HCT116 (cell line): ENCODE measurements at regions not wholly inside any gene's neighbourhood (a gene's known extent, or its start where the extent isn't known, plus 50 kb on each side); places are given as distances from the start of the nearest gene placed in this dataset.

Source experiments
- ATAC-seq: fragments of 200-7000 bp; cut with Tn5 transposase; 2 replicates; pipeline ENCODE4 v1.9.1; 2020; ENCODE audit warnings: mild to moderate bottlenecking, moderate library complexity
- BruUV-seq: library from RNA; stranded (reverse); fragments of 400-500 nt; replicated peaks from 2 replicates; lab custom pipeline; 2021; lab: Mats Ljungman, UMichigan
- CTCF ChIA-PET: fragments of 300-600 bp; sonication (Branson Sonifier 250); formaldehyde crosslinking; loops from one replicate; lab custom pipeline; 2021; ENCODE audit warnings: antibody characterized with exemption; lab: Charles Lee
- POLR2A ChIA-PET: fragments of 300-600, 350-600 bp; sonication (Branson Sonifier 250); formaldehyde crosslinking; loops from one replicate; lab custom pipeline; 2021; ENCODE audit warnings: antibody characterized with exemption; lab: Charles Lee
- RAD21 ChIA-PET, 2 experiments: fragments of 300-600 bp; sonication (Branson Sonifier 250); formaldehyde crosslinking; loops; one replicate each; lab custom pipeline; 2023; ENCODE audit warnings: low total read pairs in 2 of 2; ENCODE audit not compliant: uncharacterized antibody in 2 of 2, unreplicated experiment in 2 of 2, low non-redundant PET in 1 of 2; lab: Charles Lee
- DNase-seq: peaks from one replicate; pipeline ENCODE4 v3.0.0-alpha.2; 2010; ENCODE audit warnings: low read depth, low spot score
- H2AFZ ChIP-seq: fragments of 200-600 bp; shearing (Covaris generic), sonication (generic); 2 replicates; pipeline ENCODE4 v1.6.1; 2017; ENCODE audit warnings: low read depth, mixed run types, mixed read lengths, antibody characterized with exemption, low read length; ENCODE audit not compliant: poor library complexity, severe bottlenecking
- H3K27ac ChIP-seq: 2 replicates; pipeline ENCODE4 v1.5.1; 2012; ENCODE audit warnings: low read depth, low read length
- H3K27me3 ChIP-seq: fragments of 200-600 bp; sonication (generic); 2 replicates; pipeline ENCODE4 v1.6.1; 2016; ENCODE audit warnings: mixed run types, low read length, mixed read lengths; ENCODE audit not compliant: insufficient read depth
- H3K36me3 ChIP-seq, 2 experiments: fragments of 200-500 bp in 1 of 2; fragments of 200-600 bp in 1 of 2; sonication (Bioruptor generic) in 1 of 2; sonication (generic) in 1 of 2; 2 replicates each; pipeline versions ENCODE4 v1.5.1 to v1.6.1; 2014 to 2016; ENCODE audit warnings: low read length in 2 of 2, inconsistent platforms in 1 of 2, mixed read lengths in 1 of 2, mixed run types in 1 of 2; ENCODE audit not compliant: insufficient read depth in 2 of 2, control insufficient read depth in 1 of 2
- H3K4me1 ChIP-seq, 2 experiments: fragments of 200-600 bp in 1 of 2; sonication (generic) in 1 of 2; 2 replicates each; pipeline versions ENCODE4 v1.5.1 to v1.6.1; 2012 to 2017; ENCODE audit warnings: low read length in 2 of 2, inconsistent platforms in 1 of 2, mild to moderate bottlenecking in 1 of 2, mixed read lengths in 1 of 2, mixed run types in 1 of 2, moderate library complexity in 1 of 2; ENCODE audit not compliant: insufficient read depth in 2 of 2, control insufficient read depth in 1 of 2
- H3K4me2 ChIP-seq: fragments of 200-600 bp; sonication (generic); 2 replicates; pipeline ENCODE4 v1.6.1; 2017; ENCODE audit warnings: mixed run types, low read length, mixed read lengths
- H3K4me3 ChIP-seq, 2 experiments: fragments of 200-600 bp in 1 of 2; sonication (generic) in 1 of 2; replicated peaks in 1 of 2; 2 replicates each; pipeline ENCODE4 v1.5.1; 2011 to 2016; ENCODE audit warnings: low read length in 2 of 2, control low read depth in 1 of 2, low read depth in 1 of 2, mild to moderate bottlenecking in 1 of 2, mixed read lengths in 1 of 2, mixed run types in 1 of 2
- H3K79me2 ChIP-seq: fragments of 200-600 bp; sonication (generic); 2 replicates; pipeline ENCODE4 v1.6.1; 2017; ENCODE audit warnings: mild to moderate bottlenecking, mixed run types, low read length, moderate library complexity, mixed read lengths; ENCODE audit not compliant: insufficient read depth
- H3K9ac ChIP-seq: fragments of 200-600 bp; sonication (generic); 2 replicates; pipeline ENCODE4 v1.6.1; 2016; ENCODE audit warnings: low read length, mixed read lengths
- H3K9me2 ChIP-seq: fragments of 200-600 bp; sonication (generic), shearing (Covaris generic); 2 replicates; pipeline ENCODE4 v1.6.1; 2017; ENCODE audit warnings: mixed run types, mild to moderate bottlenecking, moderate library complexity; ENCODE audit not compliant: insufficient read depth
- H3K9me3 ChIP-seq, 2 experiments: fragments of 200-500 bp in 1 of 2; fragments of 200-600 bp in 1 of 2; sonication (Bioruptor generic) in 1 of 2; sonication (generic) in 1 of 2; 2 replicates each; pipeline ENCODE4 v1.6.1; 2014 to 2017; ENCODE audit warnings: low read length in 2 of 2, mixed read lengths in 2 of 2, inconsistent platforms in 1 of 2, low read depth in 1 of 2, mild to moderate bottlenecking in 1 of 2, mixed run types in 1 of 2, moderate library complexity in 1 of 2; ENCODE audit not compliant: control insufficient read depth in 1 of 2, insufficient read depth in 1 of 2
- H4K20me1 ChIP-seq: fragments of 200-600 bp; sonication (generic), shearing (Covaris generic); 2 replicates; pipeline ENCODE4 v1.6.1; 2017; ENCODE audit warnings: mixed run types, mild to moderate bottlenecking, moderate library complexity; ENCODE audit not compliant: insufficient read depth
- CBX3 ChIP-seq: IDR thresholded peaks from 2 replicates; pipeline ENCODE4 v1.6.1; 2012; ENCODE audit warnings: low read depth
- CEBPB ChIP-seq: IDR thresholded peaks from 2 replicates; pipeline ENCODE4 v1.6.1; 2012; ENCODE audit warnings: low read depth
- EGR1 ChIP-seq: IDR thresholded peaks from 2 replicates; pipeline ENCODE4 v1.6.1; 2012; ENCODE audit warnings: low read depth
- ELF1 ChIP-seq: IDR thresholded peaks from 2 replicates; pipeline ENCODE4 v1.6.1; 2012; ENCODE audit warnings: low read depth, borderline replicate concordance
- EZH2 ChIP-seq: fragments of 200-600 bp; sonication (generic); IDR thresholded peaks from 2 replicates; pipeline ENCODE4 v1.6.1; 2017; ENCODE audit warnings: antibody characterized with exemption, mixed run types
- EZH2phosphoT487 ChIP-seq: fragments of 200-600 bp; IDR thresholded peaks from 2 replicates; pipeline ENCODE4 v1.6.1; 2018; ENCODE audit warnings: antibody characterized with exemption, borderline replicate concordance
- FOSL1 ChIP-seq: IDR thresholded peaks from 2 replicates; pipeline ENCODE4 v1.6.1; 2012; ENCODE audit warnings: low read depth
- JUND ChIP-seq: IDR thresholded peaks from 2 replicates; pipeline ENCODE4 v1.6.1; 2012
- POLR2A ChIP-seq: IDR thresholded peaks from 2 replicates; pipeline ENCODE4 v1.7.0; 2011; ENCODE audit warnings: borderline replicate concordance; ENCODE audit not compliant: insufficient read depth, insufficient read length; ENCODE audit errors: extremely low read depth
- POLR2AphosphoS5 ChIP-seq: IDR thresholded peaks from 2 replicates; pipeline ENCODE4 v1.6.1; 2011; ENCODE audit warnings: mild to moderate bottlenecking, low read depth, low read length, moderate library complexity
- SP1 ChIP-seq: IDR thresholded peaks from 2 replicates; pipeline ENCODE4 v1.6.1; 2012; ENCODE audit warnings: low read depth
- SRF ChIP-seq: IDR thresholded peaks from 2 replicates; pipeline ENCODE4 v1.6.1; 2012; ENCODE audit warnings: low read depth
- TCF7L2 ChIP-seq: IDR thresholded peaks from 2 replicates; pipeline ENCODE4 v1.7.0; 2011; ENCODE audit warnings: borderline replicate concordance, inconsistent platforms; ENCODE audit not compliant: insufficient read depth, insufficient read length; ENCODE audit errors: extremely low read depth
- YY1 ChIP-seq: IDR thresholded peaks from 2 replicates; pipeline ENCODE4 v1.6.1; 2011; ENCODE audit warnings: low read length, low read depth, moderate library complexity, mild to moderate bottlenecking; ENCODE audit not compliant: insufficient replicate concordance; ENCODE audit errors: extremely low read depth
- ZFX ChIP-seq: fragments of 450-650 bp; IDR thresholded peaks from 2 replicates; pipeline ENCODE4 v1.6.1; 2017
- intact Hi-C: fragments of 100-400 bp; cut with micrococcal nuclease; formaldehyde crosslinking; loops from 2 replicates; pipeline ENCODE4 v1.10.0; 2022
- TF ChIP-seq, protein P1 (sequence below): IDR thresholded peaks from 2 replicates; pipeline ENCODE4 v1.6.1; 2011; ENCODE audit warnings: mild to moderate bottlenecking, low read length, moderate library complexity; ENCODE audit not compliant: insufficient replicate concordance; ENCODE audit errors: extremely low read depth
- TF ChIP-seq, protein P2 (sequence below), 3 experiments: fragments of 200-600 bp in 1 of 3; sonication (generic) in 1 of 3; IDR thresholded peaks in 2 of 3; conservative IDR thresholded peaks in 1 of 3; 2 replicates each; pipeline ENCODE4 v1.5.1; 2012 to 2017; ENCODE audit warnings: low read depth in 2 of 3, low read length in 2 of 3, antibody characterized with exemption in 1 of 3, borderline replicate concordance in 1 of 3, control low read depth in 1 of 3, mild to moderate bottlenecking in 1 of 3, mixed read lengths in 1 of 3, mixed run types in 1 of 3, moderate library complexity in 1 of 3; ENCODE audit not compliant: insufficient read depth in 1 of 3

GRCh38 chr13:58574791-58575190, 943.2 kb downstream of the PCDH17 start:
- no TSS peak for BruUV-seq
- Histone ChIP-seq H3K79me2 (no peaks in the 10 kb centered on the region), H3K4me3 (no peak overlapping the region), H2AFZ (no peak overlapping the region), H3K4me2 (no peak overlapping the region), H3K4me1 (no peaks in the 10 kb centered on the region), H4K20me1 (no peaks in the 10 kb centered on the region), H3K9ac (no peak overlapping the region), H3K27me3 (no peaks in the 10 kb centered on the region), H3K9me3 (peaks cover 18 to 24% of the 10 kb centered on the region in 2 experiments; a peak in 2 of 4 replicates), H3K36me3 (no peaks in the 10 kb centered on the region), H3K9me2 (no peaks in the 10 kb centered on the region)
- ChIA-PET CTCF (no interaction called here), RAD21 (no interaction called here)
- ATAC-seq (no peak), DNase-seq (no peak)
- intact Hi-C loops = no loop called here
- no peak for TF ChIP-seq SP1
- TF ChIP-seq, all 23 proteins: peak for 0
- POLR2A ChIA-PET = no interaction called here
- no peak overlapping the region for H3K27ac ChIP-seq

- POLR2A ChIA-PET = no interaction called here
- Histone ChIP-seq H3K36me3 (no peaks in the 10 kb centered on the region), H3K9me2 (no peaks in the 10 kb centered on the region), H4K20me1 (no peaks in the 10 kb centered on the region)
- DNase-seq = no peak
- no peak for TF ChIP-seq YY1
- no peak for TF ChIP-seq POLR2A
- TF ChIP-seq ZFX = no peak
- no peak for TF ChIP-seq EZH2phosphoT487
- no peak for TF ChIP-seq ELF1
- TF ChIP-seq CBX3 = no peak
- no peak for TF ChIP-seq FOSL1
- no peak for TF ChIP-seq CEBPB
- TF ChIP-seq SP1 = no peak
- TF ChIP-seq SRF = no peak
- TF ChIP-seq POLR2AphosphoS5 = no peak
- TF ChIP-seq EZH2 = no peak
- TF ChIP-seq EGR1 = no peak
- TF ChIP-seq, protein P1, sequence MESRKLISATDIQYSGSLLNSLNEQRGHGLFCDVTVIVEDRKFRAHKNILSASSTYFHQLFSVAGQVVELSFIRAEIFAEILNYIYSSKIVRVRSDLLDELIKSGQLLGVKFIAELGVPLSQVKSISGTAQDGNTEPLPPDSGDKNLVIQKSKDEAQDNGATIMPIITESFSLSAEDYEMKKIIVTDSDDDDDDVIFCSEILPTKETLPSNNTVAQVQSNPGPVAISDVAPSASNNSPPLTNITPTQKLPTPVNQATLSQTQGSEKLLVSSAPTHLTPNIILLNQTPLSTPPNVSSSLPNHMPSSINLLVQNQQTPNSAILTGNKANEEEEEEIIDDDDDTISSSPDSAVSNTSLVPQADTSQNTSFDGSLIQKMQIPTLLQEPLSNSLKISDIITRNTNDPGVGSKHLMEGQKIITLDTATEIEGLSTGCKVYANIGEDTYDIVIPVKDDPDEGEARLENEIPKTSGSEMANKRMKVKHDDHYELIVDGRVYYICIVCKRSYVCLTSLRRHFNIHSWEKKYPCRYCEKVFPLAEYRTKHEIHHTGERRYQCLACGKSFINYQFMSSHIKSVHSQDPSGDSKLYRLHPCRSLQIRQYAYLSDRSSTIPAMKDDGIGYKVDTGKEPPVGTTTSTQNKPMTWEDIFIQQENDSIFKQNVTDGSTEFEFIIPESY = no peak
- TF ChIP-seq, protein P2, sequence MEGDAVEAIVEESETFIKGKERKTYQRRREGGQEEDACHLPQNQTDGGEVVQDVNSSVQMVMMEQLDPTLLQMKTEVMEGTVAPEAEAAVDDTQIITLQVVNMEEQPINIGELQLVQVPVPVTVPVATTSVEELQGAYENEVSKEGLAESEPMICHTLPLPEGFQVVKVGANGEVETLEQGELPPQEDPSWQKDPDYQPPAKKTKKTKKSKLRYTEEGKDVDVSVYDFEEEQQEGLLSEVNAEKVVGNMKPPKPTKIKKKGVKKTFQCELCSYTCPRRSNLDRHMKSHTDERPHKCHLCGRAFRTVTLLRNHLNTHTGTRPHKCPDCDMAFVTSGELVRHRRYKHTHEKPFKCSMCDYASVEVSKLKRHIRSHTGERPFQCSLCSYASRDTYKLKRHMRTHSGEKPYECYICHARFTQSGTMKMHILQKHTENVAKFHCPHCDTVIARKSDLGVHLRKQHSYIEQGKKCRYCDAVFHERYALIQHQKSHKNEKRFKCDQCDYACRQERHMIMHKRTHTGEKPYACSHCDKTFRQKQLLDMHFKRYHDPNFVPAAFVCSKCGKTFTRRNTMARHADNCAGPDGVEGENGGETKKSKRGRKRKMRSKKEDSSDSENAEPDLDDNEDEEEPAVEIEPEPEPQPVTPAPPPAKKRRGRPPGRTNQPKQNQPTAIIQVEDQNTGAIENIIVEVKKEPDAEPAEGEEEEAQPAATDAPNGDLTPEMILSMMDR (IDR thresholded peaks at IDR 0.05 in 2 of 3, conservative IDR thresholded peaks at IDR 0.05 in 1 of 3; ENCODE audit: borderline replicate concordance in 1 of 3, insufficient read depth in 1 of 3, low read depth in 2 of 3, low read length in 2 of 3) = no peak
- TF ChIP-seq JUND = no peak
- no peak for TF ChIP-seq TCF7L2
- TF ChIP-seq, all 23 proteins: peak for 0
- Histone ChIP-seq H3K9me3 (peaks cover 8 to 21% of the 10 kb centered on the region in 2 experiments; a peak in 2 of 4 replicates), H3K4me2 (no peak overlapping the region), H3K79me2 (no peaks in the 10 kb centered on the region), H3K4me3 (no peak overlapping the region), H3K27me3 (no peaks in the 10 kb centered on the region), H3K27ac (no peak overlapping the region), H3K4me1 (no peaks in the 10 kb centered on the region), H2AFZ (no peak overlapping the region), H3K9ac (no peak overlapping the region)
- ChIA-PET CTCF (no interaction called here), RAD21 (no interaction called here)
- no peak for ATAC-seq
- intact Hi-C loops = no loop called here
- BruUV-seq = no TSS peak
These were observed 947.9 kb downstream of the PCDH17 start for GRCh38 chr13:58579468-58579867.
